Activated CD8-positive, alpha-beta T cell treated with anti-CD3 and anti-CD28 coated beads, Interleukin-2, amount 10 ng/mL, durations not matched to agents 7 days and 5 days (primary cell): ENCODE measurements at regions not wholly inside any gene's neighbourhood (a gene's known extent, or its start where the extent isn't known, plus 50 kb on each side); places are given as distances from the start of the nearest gene placed in this dataset.

Experiments used
- ATAC-seq: fragments of 150-1000 bp; cut with Tn5 transposase; one replicate; pipeline ENCODE4 v1.10.0; 2021; ENCODE audit warnings: moderate library complexity
- CTCF ChIA-PET: fragments of 350-600 bp; sonication (Branson Sonifier 250); formaldehyde crosslinking; loops from one replicate; lab custom pipeline; 2021; ENCODE audit warnings: antibody characterized with exemption; lab: Charles Lee
- POLR2A ChIA-PET: fragments of 350-600 bp; sonication (Branson Sonifier 250); formaldehyde crosslinking; loops from one replicate; lab custom pipeline; 2021; ENCODE audit warnings: antibody characterized with exemption; lab: Charles Lee
- DNase-seq: peaks from one replicate; pipeline ENCODE4 v3.0.0-alpha.2; 2020
- H3K27ac Mint-ChIP-seq: one replicate; pipeline ENCODE4 v1.8.0; 2021; ENCODE audit warnings: mild to moderate bottlenecking, mixed read lengths
- H3K27me3 Mint-ChIP-seq: one replicate; pipeline ENCODE4 v1.8.0; 2021; ENCODE audit warnings: low read depth, mixed read lengths
- H3K36me3 Mint-ChIP-seq: one replicate; pipeline ENCODE4 v1.8.0; 2021; ENCODE audit warnings: low read depth, mixed read lengths
- H3K4me1 Mint-ChIP-seq: one replicate; pipeline ENCODE4 v1.8.0; 2021; ENCODE audit warnings: low read depth, mixed read lengths
- H3K4me3 Mint-ChIP-seq: one replicate; pipeline ENCODE4 v1.8.0; 2021; ENCODE audit warnings: mild to moderate bottlenecking, mixed read lengths
- H3K9me3 Mint-ChIP-seq: one replicate; pipeline ENCODE4 v1.8.0; 2022; ENCODE audit warnings: mixed read lengths; ENCODE audit not compliant: insufficient read depth

DNA sequence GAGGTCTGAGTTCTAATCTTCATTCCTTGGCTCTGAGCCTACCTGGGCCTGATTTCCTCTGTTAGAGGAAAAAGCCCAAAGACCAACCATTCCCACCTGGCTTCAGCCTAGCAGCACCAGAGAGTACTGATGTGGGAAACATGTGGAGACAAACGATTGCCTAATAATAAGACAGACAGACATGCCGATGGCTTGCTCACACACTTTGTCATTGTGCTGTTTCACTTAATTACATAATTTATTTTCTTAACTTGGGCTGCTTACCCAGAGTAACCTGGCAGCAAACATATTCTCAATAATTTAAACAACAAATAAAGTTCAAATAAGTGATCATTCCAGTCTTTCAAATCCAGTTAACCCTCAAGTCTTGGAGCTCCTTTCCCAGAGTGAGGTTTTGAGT is 83.4 kb downstream of the MAF start:
- Mint-ChIP-seq H3K4me3 (no peak overlapping the region), H3K27ac (no peak overlapping the region), H3K9me3 (no peaks in the 10 kb centered on the region), H3K27me3 (peaks cover 4% of the 10 kb centered on the region), H3K36me3 (no peaks in the 10 kb centered on the region), H3K4me1 (peaks cover 6% of the 10 kb centered on the region)
- ATAC-seq (no peak), DNase-seq (no peak)
- ChIA-PET CTCF (no interaction called here), POLR2A (no interaction called here)

DNA sequence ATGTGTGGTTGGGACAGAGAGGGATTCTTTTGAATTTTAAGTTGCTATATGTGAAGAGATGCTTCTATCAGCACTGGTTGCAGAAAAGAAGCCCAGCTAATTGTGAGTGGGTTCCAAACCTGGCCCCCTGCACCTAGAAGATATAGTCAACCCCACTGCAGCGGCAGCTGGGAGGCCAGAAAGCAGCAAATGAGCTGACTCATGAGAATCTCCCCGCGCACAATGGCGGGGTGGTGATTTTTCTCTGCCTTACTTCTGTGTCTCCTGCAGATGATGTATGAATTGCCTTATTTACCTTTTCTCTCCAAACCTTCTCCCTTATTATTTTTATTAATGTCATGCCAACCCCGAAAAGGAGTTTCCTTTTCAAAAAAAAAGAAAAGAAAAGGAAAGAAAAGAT is 89.7 kb downstream of the MAF start:
- Mint-ChIP-seq H3K36me3 (no peaks in the 10 kb centered on the region), H3K4me1 (no peaks in the 10 kb centered on the region), H3K27me3 (peaks cover 2% of the 10 kb centered on the region), H3K27ac (no peak overlapping the region), H3K9me3 (no peaks in the 10 kb centered on the region), H3K4me3 (no peak overlapping the region)
- DNase-seq (no peak), ATAC-seq (no peak)
- ChIA-PET POLR2A (no interaction called here), CTCF (no interaction called here)

DNA sequence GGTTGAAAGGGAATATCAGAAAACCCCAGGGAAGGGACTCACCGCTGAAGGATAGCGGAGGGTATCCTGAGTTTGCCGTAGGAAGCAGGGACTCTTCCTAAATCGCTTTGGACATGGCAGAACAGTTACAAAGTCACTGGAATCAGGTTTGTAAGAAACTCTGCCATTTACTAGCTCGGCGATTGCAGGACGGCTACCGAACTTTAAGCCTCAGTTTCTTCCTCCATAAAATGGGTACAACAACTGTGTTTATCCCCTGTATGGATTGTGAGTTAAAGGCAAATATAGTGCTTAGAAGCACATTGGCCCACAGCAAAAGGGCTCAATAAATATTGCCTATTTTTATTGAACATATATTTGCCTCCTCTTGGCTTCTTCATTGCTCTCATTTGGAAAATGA is 90.6 kb downstream of the MAF start:
- H3K4me3 Mint-ChIP-seq = no peak overlapping the region
- ATAC-seq (no peak), DNase-seq (no peak)
- H3K36me3 Mint-ChIP-seq = no peaks in the 10 kb centered on the region
- H3K9me3 Mint-ChIP-seq = no peaks in the 10 kb centered on the region
- ChIA-PET POLR2A (no interaction called here), CTCF (no interaction called here)
- no peak overlapping the region for H3K27ac Mint-ChIP-seq
- no peaks in the 10 kb centered on the region for H3K4me1 Mint-ChIP-seq
- H3K27me3 Mint-ChIP-seq = peaks cover 4% of the 10 kb centered on the region

DNA sequence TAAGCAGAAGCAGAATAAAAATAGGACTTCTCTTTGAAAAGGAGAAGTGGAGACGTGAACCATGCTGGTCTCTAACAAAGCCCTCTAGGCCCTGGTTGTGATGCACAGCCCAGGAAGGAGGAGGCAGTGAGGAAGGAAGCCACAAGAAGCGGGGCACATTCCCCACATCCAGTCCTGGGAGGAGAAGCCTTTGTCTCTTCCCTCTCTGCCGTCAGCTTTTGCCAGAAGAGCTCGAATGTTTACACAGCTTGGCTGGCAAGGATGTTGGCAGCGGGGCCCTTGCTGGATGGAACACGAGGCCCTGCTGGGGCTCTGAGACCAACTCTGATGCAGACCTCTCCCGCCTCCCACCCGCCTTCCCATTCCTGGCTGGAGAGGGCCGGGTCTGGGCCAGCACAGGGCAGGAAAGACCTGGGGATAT is 91.3 kb downstream of the MAF start:
- DNase-seq = no peak
- Mint-ChIP-seq H3K9me3 (no peaks in the 10 kb centered on the region), H3K4me3 (no peak overlapping the region), H3K4me1 (no peaks in the 10 kb centered on the region), H3K36me3 (no peaks in the 10 kb centered on the region), H3K27ac (no peak overlapping the region), H3K27me3 (peaks cover 4% of the 10 kb centered on the region)
- ATAC-seq = no peak
- POLR2A ChIA-PET = no interaction called here
- CTCF ChIA-PET = no interaction called here

DNA sequence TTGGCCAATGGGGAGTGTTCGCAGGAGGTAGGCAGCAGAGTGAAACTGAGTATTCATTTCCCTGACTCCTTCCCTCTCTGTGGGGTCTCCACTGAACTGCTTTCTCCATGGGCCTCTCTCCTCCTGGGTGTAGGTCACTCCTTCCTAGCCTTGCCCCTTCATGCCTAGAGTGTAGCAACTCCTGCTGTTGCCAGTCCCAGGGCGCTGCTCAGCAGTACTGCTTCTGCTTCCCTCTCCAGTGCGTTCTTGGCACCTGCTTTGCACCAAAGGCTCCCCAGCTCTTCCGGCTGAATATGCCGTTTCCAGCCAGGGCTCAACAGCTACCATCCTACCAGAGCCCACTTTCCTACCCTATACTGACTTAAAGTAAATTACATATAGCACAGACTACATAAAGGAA is 92.2 kb downstream of the MAF start:
- ATAC-seq = no peak
- Mint-ChIP-seq H3K4me1 (no peaks in the 10 kb centered on the region), H3K27me3 (peaks cover 4% of the 10 kb centered on the region), H3K36me3 (no peaks in the 10 kb centered on the region), H3K9me3 (no peaks in the 10 kb centered on the region), H3K4me3 (no peak overlapping the region), H3K27ac (no peak overlapping the region)
- ChIA-PET POLR2A (interaction anchor here (0.6 kb wide), 1 partner anchor 20 kb away, joined by 3 read pairs; no protein-coding TSS in a partner anchor), CTCF (no interaction called here)
- no peak for DNase-seq

DNA sequence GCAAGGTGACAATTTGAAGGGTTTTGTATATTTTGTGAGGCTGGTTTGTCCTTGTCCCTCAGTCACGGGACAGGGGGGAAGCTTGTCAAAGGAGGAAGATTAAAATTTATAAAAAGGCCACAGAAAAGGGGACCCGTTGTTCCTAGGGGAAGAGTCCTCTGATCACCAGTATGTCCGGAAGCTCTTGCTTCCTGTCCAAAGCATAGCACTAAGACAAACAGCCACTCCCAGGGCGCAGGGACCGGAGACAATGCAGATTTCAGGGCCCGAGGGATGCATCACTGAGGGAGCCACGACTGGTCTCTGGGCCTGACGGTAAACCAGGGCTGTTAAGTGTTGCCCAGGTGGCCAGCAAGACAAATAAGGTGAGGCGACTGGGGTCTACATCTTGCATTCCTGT is 95.2 kb downstream of the MAF start:
- ChIA-PET CTCF (no interaction called here), POLR2A (no interaction called here)
- ATAC-seq (no peak), DNase-seq (no peak)
- no peak overlapping the region for H3K27ac Mint-ChIP-seq
- no peak overlapping the region for H3K4me3 Mint-ChIP-seq
- peaks cover 2% of the 10 kb centered on the region for H3K27me3 Mint-ChIP-seq
- no peaks in the 10 kb centered on the region for H3K4me1 Mint-ChIP-seq
- no peaks in the 10 kb centered on the region for H3K36me3 Mint-ChIP-seq
- no peaks in the 10 kb centered on the region for H3K9me3 Mint-ChIP-seq

DNA sequence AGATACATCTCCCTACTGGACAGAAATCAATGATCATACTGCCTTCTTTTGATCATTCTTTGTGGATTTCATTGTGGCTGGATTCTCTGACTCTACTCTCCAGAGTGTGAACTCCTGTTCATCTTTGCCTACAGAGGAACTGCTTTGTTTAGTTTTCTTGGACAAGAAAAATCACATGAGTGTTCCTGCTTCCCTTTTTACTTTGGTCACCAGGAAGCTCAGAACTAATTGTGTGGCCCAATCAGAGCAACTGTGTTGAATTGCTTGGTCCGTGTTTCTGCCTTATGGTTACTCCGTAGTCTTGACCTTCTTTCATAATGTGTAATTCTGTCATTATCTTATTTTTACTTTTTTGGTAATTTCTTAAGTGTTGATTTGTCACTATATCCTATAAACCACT is 97.0 kb downstream of the MAF start:
- no peak overlapping the region for H3K27ac Mint-ChIP-seq
- DNase-seq = no peak
- no peaks in the 10 kb centered on the region for H3K36me3 Mint-ChIP-seq
- POLR2A ChIA-PET = no interaction called here
- ATAC-seq = no peak
- CTCF ChIA-PET = no interaction called here
- no peaks in the 10 kb centered on the region for H3K4me1 Mint-ChIP-seq
- H3K27me3 Mint-ChIP-seq = peaks cover 5% of the 10 kb centered on the region
- H3K4me3 Mint-ChIP-seq = no peak overlapping the region
- H3K9me3 Mint-ChIP-seq = no peaks in the 10 kb centered on the region

DNA sequence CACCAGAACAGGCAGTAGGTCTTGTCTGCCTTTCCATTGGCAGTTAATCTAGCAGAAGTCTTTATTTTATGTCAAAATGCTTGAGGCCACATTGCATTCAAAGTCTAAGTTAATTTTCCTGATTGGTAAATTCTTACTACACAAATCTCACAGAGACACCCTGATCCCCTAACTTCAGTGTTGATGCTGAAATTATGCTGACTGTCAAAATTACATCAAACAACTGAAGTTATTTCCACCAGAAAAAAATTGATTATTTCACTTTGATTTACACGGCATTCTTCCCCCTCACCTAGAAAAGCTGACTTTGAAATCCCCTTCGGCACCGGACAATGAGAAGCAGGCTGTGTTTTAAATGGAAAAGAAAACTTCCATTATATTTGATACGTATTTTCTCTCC is 99.1 kb downstream of the MAF start:
- no peak overlapping the region for H3K4me3 Mint-ChIP-seq
- no peak for ATAC-seq
- ChIA-PET CTCF (no interaction called here), POLR2A (no interaction called here)
- no peak overlapping the region for H3K27ac Mint-ChIP-seq
- H3K4me1 Mint-ChIP-seq = peaks cover 6% of the 10 kb centered on the region
- H3K27me3 Mint-ChIP-seq = peaks cover 5% of the 10 kb centered on the region
- H3K9me3 Mint-ChIP-seq = no peaks in the 10 kb centered on the region
- H3K36me3 Mint-ChIP-seq = no peaks in the 10 kb centered on the region
- no peak for DNase-seq

DNA sequence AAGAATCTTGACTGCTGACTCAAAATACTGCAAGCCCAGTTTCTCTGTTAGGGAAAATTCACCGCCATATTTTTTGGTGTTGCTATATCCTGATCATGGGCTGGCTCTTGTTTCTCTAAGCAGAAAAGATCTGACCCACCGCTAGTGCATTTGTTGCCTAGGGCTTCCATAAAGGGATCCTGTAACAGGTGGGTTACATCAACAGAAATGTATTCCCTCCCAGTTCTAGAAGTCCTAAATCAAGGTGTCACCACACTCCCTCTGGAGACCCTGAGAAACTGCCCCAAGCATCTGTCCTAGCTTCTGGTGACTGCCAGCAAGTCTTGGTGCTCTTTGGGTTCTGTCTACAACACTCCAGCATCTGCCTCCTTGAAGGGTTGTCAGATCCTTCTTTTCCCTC is 99.7 kb downstream of the MAF start:
- H3K36me3 Mint-ChIP-seq = no peaks in the 10 kb centered on the region
- no peak for DNase-seq
- H3K4me3 Mint-ChIP-seq = no peak overlapping the region
- H3K27me3 Mint-ChIP-seq = peaks cover 5% of the 10 kb centered on the region
- no peak for ATAC-seq
- peaks cover 6% of the 10 kb centered on the region for H3K4me1 Mint-ChIP-seq
- H3K27ac Mint-ChIP-seq = no peak overlapping the region
- ChIA-PET CTCF (no interaction called here), POLR2A (no interaction called here)
- no peaks in the 10 kb centered on the region for H3K9me3 Mint-ChIP-seq

DNA sequence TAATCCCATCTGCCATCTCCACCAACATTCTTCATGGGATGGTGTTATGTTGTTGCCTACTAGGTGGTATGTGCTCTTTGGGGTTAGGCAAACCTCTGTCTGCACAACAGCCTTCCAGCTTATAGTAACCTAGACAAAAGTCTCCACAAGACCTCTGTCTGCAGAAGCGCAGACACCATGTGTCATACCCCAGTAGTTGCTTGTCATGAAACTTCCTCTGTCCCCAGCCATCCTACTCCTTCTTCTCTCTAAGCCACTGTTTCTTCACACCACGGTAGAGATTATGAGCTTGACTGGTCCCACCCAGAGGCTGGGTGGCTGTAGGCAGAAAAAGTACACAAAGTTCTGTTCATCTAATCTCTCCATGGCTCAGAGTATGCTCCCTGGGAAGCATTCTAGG is 100.3 kb downstream of the MAF start:
- Mint-ChIP-seq H3K27ac (no peak overlapping the region), H3K27me3 (peaks cover 3% of the 10 kb centered on the region)

DNA sequence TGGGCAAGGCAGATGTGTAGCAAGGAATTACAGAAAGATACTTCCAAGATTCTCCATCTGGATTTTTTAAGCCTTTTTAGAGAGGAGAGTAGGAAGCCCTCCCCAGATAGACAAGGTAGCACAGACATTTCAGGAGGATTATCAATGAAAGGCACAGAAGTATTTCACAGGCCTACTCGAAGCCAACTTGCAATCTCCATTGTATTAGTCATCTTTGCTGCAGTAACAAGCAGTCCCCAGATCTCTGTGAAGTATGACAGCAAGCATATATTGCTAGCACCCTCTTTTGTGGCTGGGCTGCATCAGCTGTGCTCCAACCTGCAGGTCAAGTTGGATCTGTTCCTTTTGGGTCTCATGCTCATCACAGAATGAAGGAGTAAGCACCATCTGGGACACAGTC is 101.6 kb downstream of the MAF start:
- POLR2A ChIA-PET = no interaction called here
- H3K36me3 Mint-ChIP-seq = no peaks in the 10 kb centered on the region
- peaks cover 6% of the 10 kb centered on the region for H3K4me1 Mint-ChIP-seq
- no peak for DNase-seq
- H3K27me3 Mint-ChIP-seq = peaks cover 3% of the 10 kb centered on the region
- no peak overlapping the region for H3K27ac Mint-ChIP-seq
- ATAC-seq = no peak
- no peaks in the 10 kb centered on the region for H3K9me3 Mint-ChIP-seq
- CTCF ChIA-PET = no interaction called here
- H3K4me3 Mint-ChIP-seq = no peak overlapping the region

More for the DNA sequence above, 100.3 kb downstream of the MAF start:
- CTCF ChIA-PET = no interaction called here
- Mint-ChIP-seq H3K36me3 (no peaks in the 10 kb centered on the region), H3K9me3 (no peaks in the 10 kb centered on the region), H3K4me1 (peaks cover 6% of the 10 kb centered on the region), H3K4me3 (no peak overlapping the region)
- POLR2A ChIA-PET = no interaction called here
- ATAC-seq (no peak), DNase-seq (no peak)

DNA sequence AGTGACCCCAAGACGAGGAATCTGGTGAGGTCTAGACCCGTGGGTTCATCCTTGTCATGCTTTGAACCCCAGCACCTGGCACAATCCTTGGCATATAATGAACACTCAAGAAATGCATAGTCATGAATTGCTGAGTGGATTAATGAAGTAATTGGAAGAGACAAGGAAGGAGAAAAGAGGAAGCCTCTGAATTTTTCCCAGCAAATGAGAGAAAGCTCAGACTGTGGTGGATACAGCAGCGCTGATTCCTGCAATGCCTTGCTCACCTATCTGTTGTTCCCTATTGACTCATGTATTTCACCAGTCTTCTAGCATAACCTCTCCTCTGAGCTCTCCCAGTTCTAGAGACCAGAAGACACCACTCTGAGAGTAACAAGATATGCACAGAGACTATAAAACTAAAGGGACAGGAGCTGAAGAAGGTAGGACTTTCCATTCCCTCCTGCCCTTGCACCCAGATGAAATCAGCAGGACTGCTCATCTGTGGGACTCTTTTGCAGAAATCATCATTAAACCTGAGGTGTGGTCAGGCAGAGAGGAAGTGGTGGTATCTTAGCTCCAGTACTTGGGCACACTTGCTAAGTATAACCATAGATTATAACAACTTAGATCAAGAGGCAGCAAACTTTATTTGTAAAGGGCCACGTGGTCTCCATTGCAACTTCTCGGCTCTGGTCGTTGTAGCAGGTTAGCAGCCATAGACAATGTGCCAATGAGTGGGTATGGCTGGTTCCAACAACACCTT is 102.8 kb downstream of the MAF start:
- peaks cover 6% of the 10 kb centered on the region for H3K4me1 Mint-ChIP-seq
- no peak for ATAC-seq
- DNase-seq = no peak
- H3K4me3 Mint-ChIP-seq = no peak overlapping the region
- no peak overlapping the region for H3K27ac Mint-ChIP-seq
- no peaks in the 10 kb centered on the region for H3K36me3 Mint-ChIP-seq
- H3K27me3 Mint-ChIP-seq = peaks cover 3% of the 10 kb centered on the region
- ChIA-PET POLR2A (no interaction called here), CTCF (no interaction called here)
- no peaks in the 10 kb centered on the region for H3K9me3 Mint-ChIP-seq

DNA sequence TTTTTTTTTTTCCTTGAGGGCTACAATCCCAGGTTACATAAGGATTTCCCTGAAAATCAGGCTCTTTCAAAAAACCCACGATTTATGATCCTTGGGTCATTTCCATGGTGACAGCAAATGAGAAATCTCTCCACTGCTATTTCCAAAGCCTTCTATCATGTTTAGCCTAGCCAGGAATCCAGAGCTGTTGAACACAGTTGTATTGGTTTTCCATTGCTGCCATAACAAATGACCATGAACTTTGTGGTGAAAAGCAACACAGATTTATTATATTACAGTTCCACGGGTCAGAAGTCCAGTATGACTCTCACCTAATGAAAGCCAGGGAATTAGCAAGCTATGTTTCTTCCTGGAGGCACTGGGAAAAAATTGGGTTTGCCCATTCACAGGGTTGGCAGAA is 106.6 kb downstream of the MAF start:
- H3K9me3 Mint-ChIP-seq = no peaks in the 10 kb centered on the region
- no peaks in the 10 kb centered on the region for H3K36me3 Mint-ChIP-seq
- CTCF ChIA-PET = no interaction called here

More for the DNA sequence above, 106.6 kb downstream of the MAF start:
- Mint-ChIP-seq H3K27ac (no peak overlapping the region), H3K27me3 (peaks cover 7% of the 10 kb centered on the region), H3K4me3 (no peak overlapping the region), H3K4me1 (peaks cover 6% of the 10 kb centered on the region)
- POLR2A ChIA-PET = no interaction called here
- ATAC-seq (no peak), DNase-seq (no peak)
